Transverse colon (tissue), 4 donors: ENCODE measurements at regions not wholly inside any gene's neighbourhood (a gene's known extent, or its start where the extent isn't known, plus 50 kb on each side); places are given as distances from the start of the nearest gene placed in this dataset.

Source experiments
- CTCF ChIP-seq, 5 experiments: fragments of 200-600 bp in 3 of 5; fragments of 450-650 bp in 2 of 5; sonication (generic) in 3 of 5; IDR thresholded peaks; 1 replicate in 2 of 5; 2 replicates in 3 of 5; pipeline ENCODE4 v1.5.1; 2016 to 2017; ENCODE audit warnings: antibody characterized with exemption in 5 of 5, inconsistent platforms in 3 of 5, mild to moderate bottlenecking in 2 of 5, moderate library complexity in 1 of 5
- POLR2A ChIP-seq: fragments of 450-650 bp; IDR thresholded peaks from one replicate; pipeline ENCODE4 v1.6.1; 2016; ENCODE audit warnings: antibody characterized with exemption, mild to moderate bottlenecking, moderate library complexity
- POLR2AphosphoS5 ChIP-seq, 3 donors: sonication (generic); formaldehyde crosslinking; IDR thresholded peaks; one replicate each; pipeline ENCODE4 v1.6.1; 2016; ENCODE audit warnings: antibody characterized with exemption in 3 of 3

GRCh38 chr4:128725405-128726055 lies 84.0 kb upstream of the JADE1 start:
- TF ChIP-seq POLR2A (no peak), CTCF (IDR thresholded peaks at IDR 0.05) (no peak), POLR2AphosphoS5 (IDR thresholded peaks at IDR 0.05) (no peak)
